K562 (cell line): ENCODE measurements at regions not wholly inside any gene's neighbourhood (a gene's known extent, or its start where the extent isn't known, plus 50 kb on each side); places are given as distances from the start of the nearest gene placed in this dataset.

Source experiments
- BHLHE40 ChIP-seq: IDR thresholded peaks from 2 replicates; pipeline ENCODE4 v1.6.1; 2011; ENCODE audit warnings: low read length, improper control_type of control experiment
- ESRRA ChIP-seq: fragments of 450-650 bp; IDR thresholded peaks from 2 replicates; pipeline ENCODE4 v1.6.1; 2014; ENCODE audit warnings: low read depth, mild to moderate bottlenecking, moderate library complexity, borderline replicate concordance
- HES1 ChIP-seq: fragments of 450-650 bp; IDR thresholded peaks from 2 replicates; pipeline ENCODE4 v1.6.1; 2016; ENCODE audit warnings: low read depth, mild to moderate bottlenecking, moderate library complexity
- NFE2 ChIP-seq: IDR thresholded peaks from 2 replicates; pipeline ENCODE4 v1.6.1; 2014; ENCODE audit warnings: antibody characterized with exemption, low read depth
- POLR2A ChIP-seq: fragments of 450-650 bp; conservative IDR thresholded peaks from 2 replicates; pipeline ENCODE4 v1.6.1; 2016
- RBM22 ChIP-seq: fragments of 200-400 bp; formaldehyde crosslinking; IDR thresholded peaks from 2 replicates; pipeline ENCODE4 v1.6.1; 2018; ENCODE audit warnings: low read length, low read depth; ENCODE audit not compliant: poor library complexity, severe bottlenecking
- RBM34 ChIP-seq: fragments of 200-400 bp; formaldehyde crosslinking; IDR thresholded peaks from 2 replicates; pipeline ENCODE4 v1.6.1; 2018; ENCODE audit warnings: low read length, borderline replicate concordance; ENCODE audit not compliant: insufficient read depth
- RCOR1 ChIP-seq, 2 experiments: IDR thresholded peaks; 2 replicates each; pipeline ENCODE4 v1.6.1; 2012; ENCODE audit warnings: low read depth in 2 of 2, low read length in 2 of 2, borderline replicate concordance in 1 of 2, improper control_type of control experiment in 1 of 2
- SLC30A9 ChIP-seq: fragments of 250-450 bp; sonication (Bioruptor Pico); IDR thresholded peaks from 2 replicates; pipeline ENCODE4 v1.8.0; 2022; ENCODE audit warnings: mild to moderate bottlenecking, moderate library complexity
- SMAD3 ChIP-seq: fragments of 450-650 bp; formaldehyde crosslinking; conservative IDR thresholded peaks from 2 replicates; pipeline ENCODE4 v1.4.0; 2020; ENCODE audit warnings: mild to moderate bottlenecking
- SOX6 ChIP-seq: fragments of 450-650 bp; IDR thresholded peaks from 2 replicates; pipeline ENCODE4 v1.6.1; 2014; ENCODE audit warnings: mild to moderate bottlenecking
- XRCC4 ChIP-seq: IDR thresholded peaks from one replicate; pipeline ENCODE4 v1.6.1; 2011; ENCODE audit not compliant: insufficient read depth, insufficient read length; ENCODE audit errors: extremely low read depth
- YBX1 ChIP-seq: fragments of 450-650 bp; IDR thresholded peaks from 2 replicates; pipeline ENCODE4 v1.7.1; 2016; ENCODE audit warnings: mild to moderate bottlenecking
- ZNF280A ChIP-seq: fragments of 450-650 bp; IDR thresholded peaks from 2 replicates; pipeline ENCODE4 v1.6.1; 2018; ENCODE audit warnings: mild to moderate bottlenecking, low read depth; ENCODE audit not compliant: partially characterized antibody
- ZNF384 ChIP-seq: IDR thresholded peaks from 2 replicates; pipeline ENCODE4 v1.6.1; 2012; ENCODE audit warnings: low read depth, low read length, improper control_type of control experiment
- ZNF639 ChIP-seq, 2 experiments: fragments of 200-800 bp in 1 of 2; sonication (Bioruptor generic) in 1 of 2; sonication (generic) in 1 of 2; formaldehyde crosslinking in 1 of 2; IDR thresholded peaks in 1 of 2; conservative IDR thresholded peaks in 1 of 2; 2 replicates each; pipeline versions ENCODE4 v1.5.0 to v1.6.1; 2016 to 2020; ENCODE audit warnings: missing compliant biosample characterization in 1 of 2, missing genetic modification characterization in 1 of 2, missing genetic modification reagents in 1 of 2
- TF ChIP-seq, protein P1 (sequence below): sonication (generic); formaldehyde crosslinking; IDR thresholded peaks from 2 replicates; pipeline ENCODE4 v1.8.1; 2022; ENCODE audit warnings: missing genetic modification reagents
- TF ChIP-seq, protein P2 (sequence below): sonication (generic); formaldehyde crosslinking; IDR thresholded peaks from 2 replicates; pipeline ENCODE4 v1.8.0; 2022; ENCODE audit warnings: mild to moderate bottlenecking, low read depth, missing genetic modification reagents

DNA sequence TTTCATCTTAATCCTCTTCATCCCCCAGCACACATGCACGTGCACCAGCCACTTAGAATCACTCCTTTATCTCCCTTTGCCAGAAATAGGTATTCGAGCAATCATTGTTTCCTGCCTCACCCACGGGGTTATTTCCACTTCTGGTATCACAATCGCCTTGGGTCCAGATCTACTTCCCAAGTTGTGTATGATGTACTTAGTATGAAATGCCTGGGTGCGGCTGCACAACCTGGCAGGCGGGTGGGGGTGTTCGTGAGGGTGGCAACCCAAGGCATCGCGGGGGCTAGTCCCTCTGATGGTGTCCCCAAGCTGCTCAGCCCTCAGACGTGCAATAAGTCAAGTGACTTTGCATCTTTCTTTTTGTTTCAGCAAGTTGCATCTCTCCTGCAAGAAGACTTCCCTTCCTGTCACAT lies 475.6 kb downstream of the MIAT start (continued):
- no peak for TF ChIP-seq RBM22
- no peak for TF ChIP-seq SMAD3
- TF ChIP-seq HES1, result no peak
- no peak for TF ChIP-seq SLC30A9
- no peak for TF ChIP-seq ZNF639 (CRISPR knock-in tag; conservative IDR thresholded peaks at IDR 0.05 in 1 of 2, IDR thresholded peaks at IDR 0.05 in 1 of 2)
- peak; percentile 89 for TF ChIP-seq BHLHE40
- TF ChIP-seq ZNF280A, result no peak
- no peak for TF ChIP-seq ZNF384
- no peak for TF ChIP-seq ESRRA
- TF ChIP-seq, protein P1, sequence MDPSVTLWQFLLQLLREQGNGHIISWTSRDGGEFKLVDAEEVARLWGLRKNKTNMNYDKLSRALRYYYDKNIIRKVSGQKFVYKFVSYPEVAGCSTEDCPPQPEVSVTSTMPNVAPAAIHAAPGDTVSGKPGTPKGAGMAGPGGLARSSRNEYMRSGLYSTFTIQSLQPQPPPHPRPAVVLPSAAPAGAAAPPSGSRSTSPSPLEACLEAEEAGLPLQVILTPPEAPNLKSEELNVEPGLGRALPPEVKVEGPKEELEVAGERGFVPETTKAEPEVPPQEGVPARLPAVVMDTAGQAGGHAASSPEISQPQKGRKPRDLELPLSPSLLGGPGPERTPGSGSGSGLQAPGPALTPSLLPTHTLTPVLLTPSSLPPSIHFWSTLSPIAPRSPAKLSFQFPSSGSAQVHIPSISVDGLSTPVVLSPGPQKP (CRISPR knock-in tag), result no peak
- no peak for TF ChIP-seq POLR2A
- TF ChIP-seq XRCC4, result no peak
- TF ChIP-seq SOX6, result peak; percentile 71; the same call in 1 of the 2 replicates
- no peak for TF ChIP-seq YBX1
- TF ChIP-seq NFE2, result no peak
- TF ChIP-seq, protein P2, sequence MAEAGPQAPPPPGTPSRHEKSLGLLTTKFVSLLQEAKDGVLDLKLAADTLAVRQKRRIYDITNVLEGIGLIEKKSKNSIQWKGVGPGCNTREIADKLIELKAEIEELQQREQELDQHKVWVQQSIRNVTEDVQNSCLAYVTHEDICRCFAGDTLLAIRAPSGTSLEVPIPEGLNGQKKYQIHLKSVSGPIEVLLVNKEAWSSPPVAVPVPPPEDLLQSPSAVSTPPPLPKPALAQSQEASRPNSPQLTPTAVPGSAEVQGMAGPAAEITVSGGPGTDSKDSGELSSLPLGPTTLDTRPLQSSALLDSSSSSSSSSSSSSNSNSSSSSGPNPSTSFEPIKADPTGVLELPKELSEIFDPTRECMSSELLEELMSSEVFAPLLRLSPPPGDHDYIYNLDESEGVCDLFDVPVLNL (CRISPR knock-in tag), result no peak
- TF ChIP-seq RBM34, result no peak
- 0 out of 4 replicates have a peak, but pooled peaks of 1 of the 2 experiments have one; percentile 21 for TF ChIP-seq RCOR1 (IDR thresholded peaks at IDR 0.05; ENCODE audit: borderline replicate concordance in 1 of 2, low read depth in 2 of 2, low read length in 2 of 2)
